HL-60/S4 treated with phorbol 12-myristate 13-acetate at 8.2 ng/mL for 4 days and 3 days (cell line): ENCODE measurements at regions not wholly inside any gene's neighbourhood (a gene's known extent, or its start where the extent isn't known, plus 50 kb on each side); places are given as distances from the start of the nearest gene placed in this dataset.

ENCODE experiments used
- in situ Hi-C: fragments of 300-500 bp; cut with MboI; formaldehyde crosslinking; loops from 2 replicates; pipeline ENCODE4 v1.15.0; 2022; ENCODE audit warnings: low sequenced_read_pairs

DNA sequence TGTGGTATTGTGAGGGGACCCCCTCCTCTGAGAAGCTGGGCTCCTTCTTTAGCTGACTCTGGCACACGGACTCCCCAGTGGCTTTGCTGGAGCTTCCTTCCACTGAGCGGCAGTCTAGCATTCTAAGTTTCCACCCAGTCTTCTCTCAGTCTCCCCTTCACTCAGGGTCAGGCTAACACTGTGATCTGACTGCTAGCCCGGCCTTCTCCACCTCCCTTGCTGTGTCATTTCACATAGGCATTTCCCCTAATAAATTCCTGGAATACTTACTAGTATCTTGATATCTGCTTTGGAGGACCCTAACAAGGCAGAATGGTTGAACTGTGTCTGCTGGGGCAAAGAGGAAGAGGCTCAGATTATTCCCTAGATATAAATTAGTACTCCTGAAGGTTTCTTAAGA lies 106.2 kb upstream of the THBS1 start:
- in situ Hi-C loops: no loop called here

- in situ Hi-C loops: no loop called here
These were observed 101.9 kb upstream of the THBS1 start for GRCh38 chr15:39478996-39479395.

GRCh38 chr15:39479911-39480310 lies 101.0 kb upstream of the THBS1 start:
- in situ Hi-C loops: no loop called here

GRCh38 chr15:39482459-39482858 lies 98.4 kb upstream of the THBS1 start:
- in situ Hi-C loops: no loop called here

- in situ Hi-C loops: no loop called here
These were observed 94.0 kb upstream of the THBS1 start for GRCh38 chr15:39486621-39487457.

DNA sequence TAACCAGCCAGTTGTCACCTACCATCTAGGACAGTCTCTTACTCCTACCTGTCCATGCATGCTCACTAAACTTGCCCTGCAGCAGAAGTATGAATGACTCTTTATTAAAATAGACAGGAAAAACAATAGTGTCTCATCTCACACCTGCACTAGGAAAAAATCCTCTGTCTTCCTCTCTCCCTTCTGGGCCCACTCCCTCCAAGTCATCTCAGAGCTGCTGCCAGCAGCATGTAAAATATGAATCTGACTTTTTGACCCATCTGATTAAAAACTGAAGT lies 93.5 kb upstream of the THBS1 start:
- in situ Hi-C loops: no loop called here

GRCh38 chr15:39488516-39488915 lies 92.4 kb upstream of the THBS1 start:
- in situ Hi-C loops: no loop called here

DNA sequence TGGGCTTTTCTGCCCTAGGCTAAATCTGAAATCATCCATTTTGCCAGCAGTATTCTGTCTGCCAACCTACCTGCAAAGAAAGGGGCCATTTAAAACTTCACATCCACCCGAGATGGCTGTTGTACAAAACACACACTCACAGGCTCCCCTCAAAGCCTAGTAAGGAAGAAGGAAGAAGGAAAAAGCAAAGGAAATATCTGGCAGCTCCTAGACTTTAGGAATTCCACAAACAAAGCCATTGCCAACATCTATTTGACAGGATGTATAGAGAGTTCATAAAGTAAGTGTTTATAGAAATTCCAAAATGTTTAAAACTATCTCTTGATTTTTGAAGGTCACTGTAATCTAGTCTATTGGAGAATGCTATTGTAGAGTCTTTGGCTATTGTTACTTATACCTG lies 91.9 kb upstream of the THBS1 start:
- in situ Hi-C loops: no loop called here

DNA sequence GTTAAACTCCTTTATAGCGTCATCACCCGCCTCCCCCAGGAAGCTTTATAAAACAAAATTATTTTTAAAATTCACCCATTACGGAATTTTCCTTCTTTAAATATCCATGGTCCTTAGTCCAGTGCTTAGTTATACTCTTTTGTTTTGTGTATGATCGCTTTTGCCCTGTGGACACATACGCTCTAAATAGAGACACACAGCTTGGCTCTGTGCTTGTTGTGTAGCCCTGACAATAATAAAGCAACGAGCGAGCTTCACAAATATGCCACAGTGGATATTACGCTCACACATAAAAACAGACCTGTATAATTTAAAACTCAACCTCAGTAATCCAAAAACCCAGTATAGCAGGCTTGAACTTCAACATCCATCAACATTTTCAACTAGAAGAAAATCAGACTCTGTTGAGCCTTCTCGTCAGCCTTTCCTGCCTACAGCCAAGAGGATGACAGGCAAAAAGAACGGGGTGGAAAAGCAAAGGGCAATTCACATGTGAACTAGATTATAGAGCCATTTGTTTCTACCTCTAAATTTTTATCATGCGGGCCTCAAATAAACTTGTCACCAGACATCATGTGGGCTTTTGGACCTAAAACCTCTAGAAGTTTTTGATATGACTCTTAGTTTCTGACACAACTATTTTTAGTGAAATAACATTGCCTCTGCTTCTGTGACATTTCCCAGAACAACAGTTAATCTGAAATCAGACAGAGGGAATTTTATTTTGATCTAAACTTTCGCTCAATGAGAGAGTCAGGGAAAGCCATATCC lies 89.6 kb upstream of the THBS1 start:
- in situ Hi-C loops: no loop called here

DNA sequence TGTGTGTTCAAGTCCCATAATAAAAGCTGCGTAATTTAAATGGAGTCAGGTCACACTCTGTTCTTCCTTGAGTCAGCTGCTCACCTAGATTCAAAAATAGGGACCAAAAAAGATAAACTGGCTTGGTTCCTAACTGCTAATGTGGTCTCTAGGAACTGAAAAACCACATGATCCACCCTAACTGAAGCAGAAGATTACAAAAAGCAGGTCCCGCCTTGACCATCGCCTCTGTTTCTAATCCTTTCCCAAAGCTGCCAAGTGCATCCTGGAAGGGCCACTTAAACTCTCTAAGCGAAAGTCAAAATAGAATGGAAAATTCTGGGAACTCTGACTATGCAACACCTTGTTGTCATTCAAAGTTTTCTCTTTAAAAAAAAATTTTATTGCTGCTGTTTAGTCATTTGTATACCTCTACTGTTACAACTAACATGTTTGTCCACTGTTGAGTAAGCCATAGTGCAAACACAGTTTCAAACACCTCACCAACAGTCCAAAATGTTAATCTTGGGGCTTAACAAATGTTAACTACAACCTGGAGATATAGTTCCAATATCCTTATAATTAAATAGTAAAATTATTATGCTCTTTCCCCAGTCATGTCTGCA lies 88.9 kb upstream of the THBS1 start:
- in situ Hi-C loops: no loop called here

DNA sequence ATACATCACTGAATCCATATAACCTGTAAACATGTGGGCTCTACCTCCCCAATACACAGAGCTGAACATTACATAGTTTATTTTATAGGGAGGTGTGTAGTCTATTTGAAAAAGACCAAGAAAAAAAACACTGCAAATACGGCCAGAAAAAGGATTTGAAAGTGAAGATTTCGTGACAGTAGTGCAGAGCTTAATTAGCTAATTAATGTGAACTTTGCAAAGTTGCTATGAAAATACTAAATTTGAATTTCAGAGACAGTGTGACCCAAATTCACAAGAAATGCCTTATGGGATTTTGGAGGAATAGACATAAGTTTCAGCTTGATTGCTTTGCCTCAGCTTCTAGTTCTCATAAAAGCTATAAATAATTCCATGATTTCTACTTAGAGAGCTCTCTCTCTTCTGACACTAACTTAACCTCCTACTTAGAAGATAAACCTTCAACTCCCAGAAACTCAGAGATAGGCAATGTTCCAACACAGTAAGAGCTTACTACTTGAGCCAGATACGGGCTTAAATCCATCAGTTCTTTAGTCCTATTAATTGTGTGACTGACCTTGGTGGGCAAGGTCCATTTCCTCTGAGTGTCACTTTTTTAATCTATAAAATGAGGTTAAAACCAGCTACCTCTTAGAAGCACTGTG lies 87.3 kb upstream of the THBS1 start:
- in situ Hi-C loops: no loop called here

- in situ Hi-C loops: no loop called here
These were observed 86.4 kb upstream of the THBS1 start for GRCh38 chr15:39494462-39494861.

DNA sequence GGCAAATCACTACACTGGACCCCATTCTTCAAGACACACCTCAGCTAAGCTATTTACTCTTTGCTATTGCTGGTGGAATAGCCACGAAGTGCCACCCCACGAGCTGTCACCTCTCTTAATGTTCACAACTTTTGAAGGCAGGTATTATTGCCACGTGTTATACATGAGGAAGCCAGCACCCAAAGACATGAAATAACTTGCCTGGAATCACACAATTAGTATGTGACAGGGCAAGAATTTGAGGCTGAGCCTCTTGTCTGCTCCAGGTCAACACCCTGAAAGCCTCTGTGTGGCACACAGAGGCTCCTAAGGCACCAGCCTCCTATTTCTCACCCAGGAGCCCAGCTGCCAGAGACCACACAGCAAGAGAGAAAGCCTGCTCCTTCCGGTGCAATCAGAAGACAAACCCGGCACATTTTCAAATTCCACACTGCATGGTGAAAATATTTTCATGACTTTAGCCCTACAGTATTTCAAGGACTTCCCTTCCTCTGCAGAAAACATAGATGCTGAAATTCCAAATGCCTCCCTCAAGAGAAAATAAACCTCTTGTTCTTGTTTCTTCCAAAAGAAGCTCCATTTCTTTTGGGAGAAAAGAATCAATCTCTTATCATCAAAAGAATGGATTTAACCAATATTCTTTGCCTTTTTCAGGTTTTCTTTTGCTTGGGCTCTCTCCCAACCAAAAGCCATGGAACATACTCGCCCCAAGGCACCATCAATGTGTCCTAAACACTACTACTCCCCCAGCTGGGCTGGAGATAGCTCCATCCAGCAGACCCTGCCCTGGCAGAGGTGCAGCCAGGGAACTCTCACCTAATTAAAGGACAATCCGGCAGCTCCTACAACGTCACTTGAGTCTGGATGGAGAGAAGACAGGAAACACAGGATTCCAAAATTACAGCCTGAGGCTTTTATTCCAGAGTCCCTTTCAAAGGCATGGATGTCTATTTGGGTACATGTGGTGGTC lies 84.7 kb upstream of the THBS1 start:
- in situ Hi-C loops: no loop called here

DNA sequence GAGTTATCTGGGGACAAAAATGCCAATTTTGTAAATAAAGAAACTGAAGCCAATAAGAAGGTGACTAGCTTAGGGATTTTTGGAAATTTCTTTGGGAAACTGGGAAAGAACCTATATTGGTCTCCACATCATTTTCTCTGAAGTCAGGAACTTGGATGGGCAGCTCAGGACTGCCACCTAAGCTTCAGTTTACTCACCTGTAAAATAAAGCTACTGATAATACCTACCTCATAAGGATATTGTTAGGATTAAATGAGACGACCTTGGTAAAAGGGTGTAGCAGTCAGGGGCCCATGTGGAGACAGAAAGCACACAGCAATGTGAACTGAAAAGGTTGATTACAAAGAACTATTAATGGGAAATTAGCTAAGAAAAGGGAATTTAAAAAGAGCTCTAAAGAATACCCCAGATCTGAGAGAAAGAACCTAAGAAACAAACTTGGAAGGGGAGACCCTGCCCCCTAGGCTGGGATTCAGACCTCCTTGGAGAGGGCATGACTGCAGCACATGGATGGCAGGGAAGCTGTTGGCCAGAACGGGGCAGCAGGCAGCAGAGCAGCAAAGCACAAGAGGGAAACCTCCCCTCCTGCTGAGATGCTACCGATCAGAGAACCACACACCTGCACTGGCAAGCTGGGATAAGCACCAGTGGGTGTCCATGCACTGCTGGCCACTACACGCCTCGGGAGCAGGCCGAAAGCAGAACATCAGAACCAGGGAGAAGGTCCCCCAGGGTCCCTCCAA lies 83.7 kb upstream of the THBS1 start:
- in situ Hi-C loops: no loop called here

GRCh38 chr15:39497759-39498565 lies 82.9 kb upstream of the THBS1 start:
- in situ Hi-C loops: no loop called here

- in situ Hi-C loops: no loop called here
These were observed 82.2 kb upstream of the THBS1 start for GRCh38 chr15:39498629-39499028.

- in situ Hi-C loops: no loop called here
These were observed 81.8 kb upstream of the THBS1 start for GRCh38 chr15:39499042-39499441.

DNA sequence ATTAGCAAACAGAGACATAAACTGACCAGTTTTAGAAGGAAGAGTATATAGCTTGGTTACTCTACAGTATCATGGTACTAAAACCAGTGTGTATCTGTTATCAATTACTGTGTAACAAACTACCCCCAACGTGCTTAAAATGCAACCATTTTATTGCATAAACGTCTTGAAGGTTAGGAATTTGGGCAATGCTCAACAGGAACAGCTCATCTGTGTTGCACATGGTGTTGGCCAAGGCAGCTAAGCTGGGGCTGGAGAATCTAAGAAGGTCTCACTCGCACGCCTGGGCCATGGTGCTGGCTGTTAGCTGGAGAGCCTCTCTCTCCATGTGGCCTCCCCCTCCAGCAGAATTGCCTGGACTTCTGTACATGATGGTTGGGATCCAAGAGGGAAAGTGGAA lies 81.2 kb upstream of the THBS1 start:
- in situ Hi-C loops: no loop called here
